A549 (cell line): ENCODE measurements at regions not wholly inside any gene's neighbourhood (a gene's known extent, or its start where the extent isn't known, plus 50 kb on each side); places are given as distances from the start of the nearest gene placed in this dataset.

ENCODE experiments used
- ATAC-seq, 2 experiments: fragments of 200-7000 bp in 1 of 2; fragments of >200 bp in 1 of 2; cut with Nextera tagmentation in 1 of 2; cut with Tn5 transposase in 1 of 2; 3 replicates each; pipeline versions ENCODE4 v1.8.0 to v1.9.1; 2018 to 2020; ENCODE audit warnings: mild to moderate bottlenecking in 1 of 2, moderate library complexity in 1 of 2
- CTCF ChIA-PET: fragments of 300-600 bp; sonication (Branson Sonifier 250); formaldehyde crosslinking; extraction: SDS; loops from one replicate; lab custom pipeline; 2021; ENCODE audit warnings: antibody characterized with exemption, inconsistent platforms; lab: Yijun Ruan, JAX
- POLR2A ChIA-PET: fragments of 350-600 bp; formaldehyde crosslinking; extraction: SDS; loops from one replicate; lab custom pipeline; 2021; ENCODE audit warnings: antibody characterized with exemption, inconsistent platforms; lab: Yijun Ruan, JAX
- DNase-seq, 2 experiments: peaks; one replicate each; pipeline versions ENCODE4 v3.0.0 to v3.0.0-alpha.2; 2011 to 2016; ENCODE audit warnings: low read depth in 1 of 2, low spot score in 1 of 2
- FAIRE-seq: peaks from 2 replicates; lab custom pipeline; 2011; peaks lifted over from hg19 to GRCh38; lab: Jason Lieb, UNC
- H3K27ac ChIP-seq, 2 experiments: fragments of >200 bp; sonication (Bioruptor Twin); formaldehyde crosslinking; 3 replicates each; pipeline ENCODE4 v1.5.1; 2016 to 2017
- H3K4me1 ChIP-seq: fragments of >200 bp; sonication (Bioruptor Twin); formaldehyde crosslinking; 3 replicates; pipeline ENCODE4 v1.6.1; 2016
- H3K4me2 ChIP-seq: fragments of >200 bp; sonication (Bioruptor Twin); formaldehyde crosslinking; 3 replicates; pipeline ENCODE4 v1.6.1; 2016
- H3K4me3 ChIP-seq: fragments of >200 bp; sonication (Bioruptor Twin); formaldehyde crosslinking; 3 replicates; pipeline ENCODE4 v1.5.1; 2016
- H3K9me3 ChIP-seq: fragments of >200 bp; sonication (Bioruptor Twin); formaldehyde crosslinking; 3 replicates; pipeline ENCODE4 v1.6.1; 2016
- ATOH8 ChIP-seq: fragments of 250-450 bp; sonication (Bioruptor Pico); IDR thresholded peaks from 2 replicates; pipeline ENCODE4 v1.5.0; 2020; ENCODE audit warnings: low read depth, mild to moderate bottlenecking, moderate library complexity
- BHLHE40 ChIP-seq: IDR thresholded peaks from 2 replicates; pipeline ENCODE4 v1.6.1; 2012; ENCODE audit warnings: low read depth, low read length, inconsistent platforms
- CBX2 ChIP-seq: fragments of 200-600 bp; sonication (generic); IDR thresholded peaks from 2 replicates; pipeline ENCODE4 v1.6.1; 2016; ENCODE audit warnings: low read depth, mild to moderate bottlenecking, borderline replicate concordance
- CBX8 ChIP-seq: fragments of 200-600 bp; sonication (generic); IDR thresholded peaks from 2 replicates; pipeline ENCODE4 v1.6.1; 2016
- E2F6 ChIP-seq: IDR thresholded peaks from 2 replicates; pipeline ENCODE4 v1.6.1; 2012; ENCODE audit warnings: low read depth, borderline replicate concordance
- EHMT2 ChIP-seq: fragments of 200-600 bp; sonication (generic); IDR thresholded peaks from 2 replicates; pipeline ENCODE4 v1.6.1; 2016; ENCODE audit warnings: antibody characterized with exemption, low read depth, mild to moderate bottlenecking, moderate library complexity
- FOSL2 ChIP-seq, 2 experiments: fragments of 450-650 bp in 1 of 2; fragments of >200 bp in 1 of 2; sonication (Bioruptor Twin) in 1 of 2; formaldehyde crosslinking; IDR thresholded peaks; 2 replicates each; pipeline versions ENCODE4 v1.5.0 to v1.6.1; 2016 to 2020; ENCODE audit warnings: mild to moderate bottlenecking in 1 of 2, moderate library complexity in 1 of 2
- GATA3 ChIP-seq: IDR thresholded peaks from 2 replicates; pipeline ENCODE4 v1.6.1; 2012; ENCODE audit warnings: borderline replicate concordance
- HEYL ChIP-seq: fragments of 250-450 bp; sonication (Bioruptor Pico); IDR thresholded peaks from 2 replicates; pipeline ENCODE4 v1.8.0; 2021; ENCODE audit warnings: mild to moderate bottlenecking, moderate library complexity
- HMGXB4 ChIP-seq: fragments of 250-450 bp; sonication (Bioruptor Pico); IDR thresholded peaks from 2 replicates; pipeline ENCODE4 v1.5.0; 2021; ENCODE audit warnings: mild to moderate bottlenecking, moderate library complexity, borderline replicate concordance
- HOXB13 ChIP-seq: fragments of 250-450 bp; sonication (Bioruptor Pico); IDR thresholded peaks from 2 replicates; pipeline ENCODE4 v1.5.0; 2020; ENCODE audit warnings: low read depth, mild to moderate bottlenecking, moderate library complexity
- JUN ChIP-seq, 2 experiments: fragments of >200 bp; sonication (Bioruptor Twin); formaldehyde crosslinking; IDR thresholded peaks; 2 replicates in 1 of 2; 3 replicates in 1 of 2; pipeline ENCODE4 v1.6.1; 2016 to 2017
- MAFK ChIP-seq: fragments of 450-650 bp; IDR thresholded peaks from 2 replicates; pipeline ENCODE4 v1.6.1; 2014; ENCODE audit not compliant: partially characterized antibody
- MAX ChIP-seq: IDR thresholded peaks from 2 replicates; pipeline ENCODE4 v1.6.1; 2012
- NPAS2 ChIP-seq: fragments of 250-450 bp; sonication (Bioruptor Pico); IDR thresholded peaks from 2 replicates; pipeline ENCODE4 v1.8.0; 2022; ENCODE audit warnings: mild to moderate bottlenecking, moderate library complexity, borderline replicate concordance
- PBX3 ChIP-seq: IDR thresholded peaks from 2 replicates; pipeline ENCODE4 v1.6.1; 2012
- POLR2A ChIP-seq: IDR thresholded peaks from 2 replicates; pipeline ENCODE4 v1.6.1; 2012; ENCODE audit warnings: mild to moderate bottlenecking, low read length
- RNF2 ChIP-seq: fragments of 200-600 bp; sonication (generic); IDR thresholded peaks from 2 replicates; pipeline ENCODE4 v1.6.1; 2016; ENCODE audit warnings: low read depth, mild to moderate bottlenecking, antibody characterized with exemption, moderate library complexity, borderline replicate concordance
- ZC3H11A ChIP-seq: fragments of 450-650 bp; IDR thresholded peaks from 2 replicates; pipeline ENCODE4 v1.6.1; 2014; ENCODE audit warnings: antibody characterized with exemption, mild to moderate bottlenecking
- ZSCAN20 ChIP-seq: fragments of 250-450 bp; sonication (Bioruptor Pico); IDR thresholded peaks from 2 replicates; pipeline ENCODE4 v1.8.0; 2022; ENCODE audit warnings: mild to moderate bottlenecking, moderate library complexity
- WGBS: methylation state at CpG from one replicate; pipeline ENCODE4 v1.1.6; 2017; ENCODE audit errors: missing lambda C conversion rate; 5-methylcytosine and 5-hydroxymethylcytosine counted together

- Histone ChIP-seq H3K4me3 (no peak overlapping the region), H3K9me3 (0 out of 3 replicates have a peak, but pooled peaks cover 5% of the 10 kb centered on the region), H3K4me1 (no peaks in the 10 kb centered on the region), H3K27ac (no peak overlapping the region), H3K4me2 (no peak overlapping the region)
- DNase-seq (no peak), ATAC-seq (no peak), FAIRE-seq (no peak)
- WGBS = 26% methylated on average over 6 of the region's 6 CpGs
- TF ChIP-seq HMGXB4 (no peak), JUN (IDR thresholded peaks at IDR 0.05) (no peak)
- POLR2A ChIA-PET = no interaction called here
- CTCF ChIA-PET = interaction anchor here (2.2 kb wide), 1 partner anchor 9 kb away, joined by 5 read pairs; no protein-coding TSS in a partner anchor
These were observed 257.1 kb upstream of the KIAA1217 start for GRCh38 chr10:23951841-23952240.

GRCh38 chr10:23955456-23956225 is 253.3 kb upstream of the KIAA1217 start:
- ATAC-seq (no peak), FAIRE-seq (no peak)
- no peak overlapping the region for H3K4me3 ChIP-seq
- H3K4me1 ChIP-seq = no peaks in the 10 kb centered on the region
- ChIA-PET CTCF (no interaction called here), POLR2A (no interaction called here)
- H3K4me2 ChIP-seq = no peak overlapping the region
- no peak overlapping the region for H3K27ac ChIP-seq
- TF ChIP-seq HEYL (CRISPR knock-in tag) = no peak
- TF ChIP-seq PBX3 = no peak
- TF ChIP-seq, all 56 proteins: peak for 0
- H3K9me3 ChIP-seq = 0 out of 3 replicates have a peak, but pooled peaks cover 5% of the 10 kb centered on the region
- WGBS = 10% methylated on average over 10 of the region's 10 CpGs
- no peak for DNase-seq

- Histone ChIP-seq H3K27ac (no peak overlapping the region), H3K4me2 (no peak overlapping the region), H3K9me3 (no peaks in the 10 kb centered on the region), H3K4me1 (no peaks in the 10 kb centered on the region), H3K4me3 (no peak overlapping the region)
- ChIA-PET CTCF (no interaction called here), POLR2A (no interaction called here)
- ATAC-seq = no peak
- FAIRE-seq = no peak
- 14% methylated on average over 5 of the region's 5 CpGs for WGBS
- TF ChIP-seq BHLHE40 (no peak), MAX (no peak), FOSL2 (IDR thresholded peaks at IDR 0.05) (no peak), FOSL2 (CRISPR knock-in tag; IDR thresholded peaks at IDR 0.05) (no peak), ATOH8 (no peak), E2F6 (no peak), CBX2 (no peak), EHMT2 (no peak)
- DNase-seq = no peak
These were observed 243.8 kb upstream of the KIAA1217 start for GRCh38 chr10:23965123-23965522.

GRCh38 chr10:23965880-23966279 is 243.1 kb upstream of the KIAA1217 start:
- POLR2A ChIA-PET = no interaction called here
- Histone ChIP-seq H3K9me3 (no peaks in the 10 kb centered on the region), H3K4me2 (no peak overlapping the region), H3K4me1 (no peaks in the 10 kb centered on the region), H3K4me3 (no peak overlapping the region), H3K27ac (no peak overlapping the region)
- ATAC-seq (no peak), DNase-seq (no peak), FAIRE-seq (no peak)
- WGBS = 0% methylated on average over 1 of the region's 1 CpG
- CTCF ChIA-PET = no interaction called here
- TF ChIP-seq GATA3 (no peak), PBX3 (no peak), HMGXB4 (no peak), RNF2 (no peak), HOXB13 (no peak), MAFK (no peak), BHLHE40 (no peak), NPAS2 (CRISPR knock-in tag) (no peak), ZC3H11A (no peak), POLR2A (no peak), ZSCAN20 (CRISPR knock-in tag) (no peak), CBX8 (no peak), FOSL2 (IDR thresholded peaks at IDR 0.05) (no peak), FOSL2 (CRISPR knock-in tag; IDR thresholded peaks at IDR 0.05) (no peak)
